GM12873 (cell line): ENCODE measurements at regions not wholly inside any gene's neighbourhood (a gene's known extent, or its start where the extent isn't known, plus 50 kb on each side); places are given as distances from the start of the nearest gene placed in this dataset.

ENCODE experiments used
- CTCF ChIP-seq: IDR thresholded peaks from 2 replicates; pipeline ENCODE4 v1.5.1; 2012; ENCODE audit warnings: low read depth, mild to moderate bottlenecking, moderate library complexity, low read length, control low read depth; ENCODE audit not compliant: insufficient read depth; ENCODE audit errors: missing control alignments

GRCh38 chr2:8133363-8133762, 548.5 kb upstream of the ID2 start:
- TF ChIP-seq CTCF, result no peak

- TF ChIP-seq CTCF, result no peak
Measured at GRCh38 chr2:8133913-8134472, 547.9 kb upstream of the ID2 start.

- TF ChIP-seq CTCF, result no peak
Measured at GRCh38 chr2:8134473-8134932, 547.4 kb upstream of the ID2 start.

- no peak for TF ChIP-seq CTCF
Measured at GRCh38 chr2:8134985-8135682, 546.7 kb upstream of the ID2 start.

GRCh38 chr2:8137801-8138200, 544.1 kb upstream of the ID2 start:
- TF ChIP-seq CTCF, result no peak

GRCh38 chr2:8138525-8138922, 543.3 kb upstream of the ID2 start:
- TF ChIP-seq CTCF, result no peak

GRCh38 chr2:8138923-8139667, 542.8 kb upstream of the ID2 start:
- no peak for TF ChIP-seq CTCF
